Activated naive CD8-positive, alpha-beta T cell (primary cell): ENCODE measurements at regions not wholly inside any gene's neighbourhood (a gene's known extent, or its start where the extent isn't known, plus 50 kb on each side); places are given as distances from the start of the nearest gene placed in this dataset.
"Not testable (repeated sequence)": the region's sequence is repeated elsewhere in the genome, so short reads cannot be mapped to it uniquely, and the experiment has no call there.

Experiments used
- H3K27ac Mint-ChIP-seq: one replicate; pipeline ENCODE4 v1.8.0; 2021; ENCODE audit warnings: mixed read lengths
- H3K27me3 Mint-ChIP-seq: one replicate; pipeline ENCODE4 v1.8.0; 2021; ENCODE audit warnings: mixed read lengths
- H3K36me3 Mint-ChIP-seq: one replicate; pipeline ENCODE4 v1.8.0; 2021; ENCODE audit warnings: mixed read lengths
- H3K4me1 Mint-ChIP-seq: one replicate; pipeline ENCODE4 v1.8.0; 2021; ENCODE audit warnings: low read depth, mixed read lengths
- H3K4me3 Mint-ChIP-seq: one replicate; pipeline ENCODE4 v1.8.0; 2021; ENCODE audit warnings: mild to moderate bottlenecking, mixed read lengths
- H3K9me3 Mint-ChIP-seq: one replicate; pipeline ENCODE4 v1.8.0; 2021; ENCODE audit warnings: low read depth, mixed read lengths

GRCh38 chr21:17699524-17700189 is 87.0 kb upstream of the BTG3 start:
- H3K4me1 Mint-ChIP-seq = peaks cover 4% of the 10 kb centered on the region
- H3K9me3 Mint-ChIP-seq = peaks cover 14% of the 10 kb centered on the region
- H3K36me3 Mint-ChIP-seq = peaks cover 12% of the 10 kb centered on the region
- no peak overlapping the region for H3K27ac Mint-ChIP-seq
- H3K27me3 Mint-ChIP-seq = no peaks in the 10 kb centered on the region
- H3K4me3 Mint-ChIP-seq = no peak overlapping the region

- peaks cover 10% of the 10 kb centered on the region for H3K9me3 Mint-ChIP-seq
- no peak overlapping the region for H3K4me3 Mint-ChIP-seq
- H3K36me3 Mint-ChIP-seq = peaks cover 7% of the 10 kb centered on the region
- H3K27ac Mint-ChIP-seq = no peak overlapping the region
- peaks cover 4% of the 10 kb centered on the region for H3K4me1 Mint-ChIP-seq
- no peaks in the 10 kb centered on the region for H3K27me3 Mint-ChIP-seq
Measured at GRCh38 chr21:17697473-17697872, 84.8 kb upstream of the BTG3 start.

GRCh38 chr21:17694416-17694815 is 81.7 kb upstream of the BTG3 start:
- H3K27me3 Mint-ChIP-seq, H3K36me3 Mint-ChIP-seq, H3K9me3 Mint-ChIP-seq, H3K4me3 Mint-ChIP-seq, H3K27ac Mint-ChIP-seq, H3K4me1 Mint-ChIP-seq: not testable (repeated sequence)

GRCh38 chr21:17693801-17694200 is 81.1 kb upstream of the BTG3 start:
- no peaks in the 10 kb centered on the region for H3K27me3 Mint-ChIP-seq
- H3K4me3 Mint-ChIP-seq = no peak overlapping the region
- peaks cover 13% of the 10 kb centered on the region for H3K4me1 Mint-ChIP-seq
- H3K27ac Mint-ChIP-seq = no peak overlapping the region
- H3K9me3 Mint-ChIP-seq = peaks cover 9% of the 10 kb centered on the region
- peaks cover 7% of the 10 kb centered on the region for H3K36me3 Mint-ChIP-seq

GRCh38 chr21:17690078-17690494 is 77.4 kb upstream of the BTG3 start:
- Mint-ChIP-seq H3K36me3 (peaks cover 4% of the 10 kb centered on the region), H3K4me1 (peaks cover 37% of the 10 kb centered on the region), H3K27me3 (no peaks in the 10 kb centered on the region), H3K9me3 (no peaks in the 10 kb centered on the region), H3K27ac (no peak overlapping the region), H3K4me3 (no peak overlapping the region)

- Mint-ChIP-seq H3K27me3 (no peaks in the 10 kb centered on the region), H3K36me3 (peaks cover 6% of the 10 kb centered on the region), H3K4me1 (peaks cover 37% of the 10 kb centered on the region), H3K9me3 (no peaks in the 10 kb centered on the region), H3K27ac (no peak overlapping the region), H3K4me3 (no peak overlapping the region)
Measured at GRCh38 chr21:17688912-17689874, 76.5 kb upstream of the BTG3 start.

- Mint-ChIP-seq H3K36me3 (peaks cover 6% of the 10 kb centered on the region), H3K27me3 (no peaks in the 10 kb centered on the region), H3K9me3 (no peaks in the 10 kb centered on the region), H3K4me3 (no peak overlapping the region), H3K27ac (no peak overlapping the region), H3K4me1 (peaks cover 29% of the 10 kb centered on the region)
Measured at GRCh38 chr21:17682924-17683323, 70.2 kb upstream of the BTG3 start.

GRCh38 chr21:17679002-17679600 is 66.4 kb upstream of the BTG3 start:
- no peaks in the 10 kb centered on the region for H3K9me3 Mint-ChIP-seq

GRCh38 chr21:17676930-17677329 is 64.2 kb upstream of the BTG3 start:
- H3K4me1 Mint-ChIP-seq, H3K27ac Mint-ChIP-seq, H3K36me3 Mint-ChIP-seq, H3K4me3 Mint-ChIP-seq, H3K9me3 Mint-ChIP-seq, H3K27me3 Mint-ChIP-seq: not testable (repeated sequence)

More at GRCh38 chr21:17679002-17679600, 66.4 kb upstream of the BTG3 start:
- Mint-ChIP-seq H3K36me3 (no peaks in the 10 kb centered on the region), H3K4me3 (no peak overlapping the region), H3K4me1 (peaks cover 9% of the 10 kb centered on the region), H3K27ac (no peak overlapping the region), H3K27me3 (no peaks in the 10 kb centered on the region)

GRCh38 chr21:17674106-17674505 is 61.4 kb upstream of the BTG3 start:
- Mint-ChIP-seq H3K36me3 (no peaks in the 10 kb centered on the region), H3K4me3 (no peak overlapping the region), H3K27ac (no peak overlapping the region), H3K9me3 (no peaks in the 10 kb centered on the region), H3K4me1 (no peaks in the 10 kb centered on the region), H3K27me3 (peaks cover 2% of the 10 kb centered on the region)

- no peaks in the 10 kb centered on the region for H3K9me3 Mint-ChIP-seq
- H3K4me1 Mint-ChIP-seq = no peaks in the 10 kb centered on the region
Measured at GRCh38 chr21:17673261-17674020, 60.7 kb upstream of the BTG3 start.

GRCh38 chr21:17671733-17672132 is 59.0 kb upstream of the BTG3 start:
- Mint-ChIP-seq H3K4me3 (no peak overlapping the region), H3K27ac (no peak overlapping the region), H3K4me1 (no peaks in the 10 kb centered on the region), H3K9me3 (no peaks in the 10 kb centered on the region), H3K27me3 (peaks cover 2% of the 10 kb centered on the region), H3K36me3 (no peaks in the 10 kb centered on the region)

More at GRCh38 chr21:17673261-17674020, 60.7 kb upstream of the BTG3 start:
- no peak overlapping the region for H3K4me3 Mint-ChIP-seq
- no peak overlapping the region for H3K27ac Mint-ChIP-seq
- H3K36me3 Mint-ChIP-seq = no peaks in the 10 kb centered on the region
- H3K27me3 Mint-ChIP-seq = peaks cover 2% of the 10 kb centered on the region

- Mint-ChIP-seq H3K4me1 (peaks cover 3% of the 10 kb centered on the region), H3K4me3 (no peak overlapping the region), H3K36me3 (no peaks in the 10 kb centered on the region), H3K27ac (no peak overlapping the region), H3K9me3 (no peaks in the 10 kb centered on the region), H3K27me3 (peaks cover 4% of the 10 kb centered on the region)
Measured at GRCh38 chr21:17668479-17669140, 55.9 kb upstream of the BTG3 start.

GRCh38 chr21:17667256-17667655 is 54.6 kb upstream of the BTG3 start:
- Mint-ChIP-seq H3K27ac (no peak overlapping the region), H3K4me1 (peaks cover 3% of the 10 kb centered on the region), H3K4me3 (no peak overlapping the region), H3K27me3 (peaks cover 4% of the 10 kb centered on the region), H3K9me3 (no peaks in the 10 kb centered on the region), H3K36me3 (no peaks in the 10 kb centered on the region)
